MM.1S (cell line): ENCODE measurements at regions not wholly inside any gene's neighbourhood (a gene's known extent, or its start where the extent isn't known, plus 50 kb on each side); places are given as distances from the start of the nearest gene placed in this dataset.

ENCODE experiments used
- DNase-seq: peaks from one replicate; pipeline ENCODE4 v3.0.0-alpha.2; 2015
- H2AFZ ChIP-seq: fragments of 300-600 bp; sonication (generic); 2 replicates; pipeline ENCODE4 v1.6.0; 2016; ENCODE audit warnings: antibody characterized with exemption, low read length
- H3F3A ChIP-seq: fragments of 300-600 bp; sonication (generic); 2 replicates; pipeline ENCODE4 v1.6.1; 2016; ENCODE audit warnings: mild to moderate bottlenecking, antibody characterized with exemption, low read length, moderate library complexity, mixed read lengths; ENCODE audit not compliant: insufficient read depth
- H3K27ac ChIP-seq: fragments of 300-600 bp; sonication (generic); 2 replicates; pipeline ENCODE4 v1.5.1; 2016; ENCODE audit warnings: mild to moderate bottlenecking, low read length
- H3K27me3 ChIP-seq: fragments of 300-600 bp; sonication (generic); replicated peaks from 2 replicates; pipeline ENCODE4 v1.6.0; 2016; ENCODE audit warnings: low read length; ENCODE audit not compliant: insufficient read depth
- H3K36me3 ChIP-seq: fragments of 300-600 bp; sonication (generic); replicated peaks from 2 replicates; pipeline ENCODE4 v1.6.1; 2016; ENCODE audit warnings: mild to moderate bottlenecking, low read length, mixed read lengths; ENCODE audit not compliant: insufficient read depth
- H3K4me1 ChIP-seq: fragments of 300-600 bp; sonication (generic); 2 replicates; pipeline ENCODE4 v1.6.1; 2016; ENCODE audit warnings: low read length, mixed read lengths
- H3K4me2 ChIP-seq: fragments of 300-600 bp; sonication (generic); 2 replicates; pipeline ENCODE4 v1.6.0; 2016; ENCODE audit warnings: low read depth, low read length
- H3K4me3 ChIP-seq: fragments of 300-600 bp; sonication (generic); 2 replicates; pipeline ENCODE4 v1.5.1; 2016; ENCODE audit warnings: low read length, mixed read lengths
- H3K79me2 ChIP-seq: fragments of 300-600 bp; sonication (generic); 2 replicates; pipeline ENCODE4 v1.6.1; 2016; ENCODE audit warnings: mixed run types, low read length, mixed read lengths
- H3K9ac ChIP-seq: fragments of 300-600 bp; sonication (generic); 2 replicates; pipeline ENCODE4 v1.6.1; 2016; ENCODE audit warnings: low read length, mixed read lengths
- H3K9me2 ChIP-seq: fragments of 300-600 bp; sonication (generic); replicated peaks from 2 replicates; pipeline ENCODE4 v1.6.1; 2016; ENCODE audit warnings: mild to moderate bottlenecking, low read length, mixed read lengths; ENCODE audit not compliant: insufficient read depth
- H3K9me3 ChIP-seq: fragments of 300-600 bp; sonication (generic); replicated peaks from 2 replicates; pipeline ENCODE4 v1.6.1; 2016; ENCODE audit warnings: mild to moderate bottlenecking, low read length, mixed read lengths; ENCODE audit not compliant: insufficient read depth
- H4K20me1 ChIP-seq: fragments of 300-600 bp; sonication (generic); 2 replicates; pipeline ENCODE4 v1.6.1; 2016; ENCODE audit warnings: mild to moderate bottlenecking, low read length, moderate library complexity, mixed read lengths; ENCODE audit not compliant: insufficient read depth
- EZH2 ChIP-seq: fragments of 300-600 bp; sonication (generic); optimal IDR thresholded peaks from 2 replicates; pipeline ENCODE3; 2017; ENCODE audit warnings: low read depth, mild to moderate bottlenecking, antibody characterized with exemption, low read length, mixed read lengths
- EZH2phosphoT487 ChIP-seq: fragments of 300-600 bp; sonication (generic); IDR thresholded peaks from 2 replicates; pipeline ENCODE4 v1.6.1; 2018; ENCODE audit warnings: antibody characterized with exemption, low read length
- TF ChIP-seq, protein P1 (sequence below): fragments of 300-600 bp; sonication (generic); IDR thresholded peaks from 2 replicates; pipeline ENCODE4 v1.5.1; 2016; ENCODE audit warnings: antibody characterized with exemption, low read length, mixed read lengths

DNA sequence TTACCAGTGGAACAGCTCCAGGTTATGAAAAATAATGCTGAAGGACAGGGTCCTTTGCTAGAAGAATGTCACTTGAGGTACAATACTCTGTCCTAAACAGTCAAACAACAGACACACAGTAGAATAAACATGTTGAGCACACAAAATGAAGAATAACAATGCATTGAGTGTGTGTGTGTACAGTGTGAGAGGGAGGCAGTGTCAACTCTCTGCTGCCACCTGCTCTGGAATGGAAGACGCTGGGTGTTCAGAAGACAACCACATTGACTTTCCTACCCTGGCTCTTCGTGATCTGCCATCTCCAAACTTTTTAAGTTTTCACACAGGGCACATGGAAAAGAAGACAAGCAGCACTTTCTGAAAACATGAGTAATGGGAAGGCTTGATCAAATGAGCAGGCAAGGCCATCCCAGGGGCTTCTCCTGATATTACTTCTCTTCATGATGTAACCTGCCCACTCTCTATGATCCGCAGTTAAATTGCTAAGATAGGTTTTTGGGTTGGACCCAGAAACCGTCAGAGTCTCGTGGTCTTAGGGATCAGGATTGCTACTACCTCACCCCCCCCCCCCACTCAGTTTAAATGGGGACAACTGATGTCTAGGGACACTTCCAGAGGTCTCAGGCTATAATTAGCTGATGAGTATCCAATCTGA is 533.2 kb upstream of the TNP1 start:
- no peak overlapping the region for H3K4me3 ChIP-seq
- H3K27ac ChIP-seq: no peak overlapping the region
- no peaks in the 10 kb centered on the region for H3K9me3 ChIP-seq
- H3K9me2 ChIP-seq: no peaks in the 10 kb centered on the region
- no peak overlapping the region for H3K9ac ChIP-seq
- no peaks in the 10 kb centered on the region for H3K27me3 ChIP-seq
- TF ChIP-seq, protein P1, sequence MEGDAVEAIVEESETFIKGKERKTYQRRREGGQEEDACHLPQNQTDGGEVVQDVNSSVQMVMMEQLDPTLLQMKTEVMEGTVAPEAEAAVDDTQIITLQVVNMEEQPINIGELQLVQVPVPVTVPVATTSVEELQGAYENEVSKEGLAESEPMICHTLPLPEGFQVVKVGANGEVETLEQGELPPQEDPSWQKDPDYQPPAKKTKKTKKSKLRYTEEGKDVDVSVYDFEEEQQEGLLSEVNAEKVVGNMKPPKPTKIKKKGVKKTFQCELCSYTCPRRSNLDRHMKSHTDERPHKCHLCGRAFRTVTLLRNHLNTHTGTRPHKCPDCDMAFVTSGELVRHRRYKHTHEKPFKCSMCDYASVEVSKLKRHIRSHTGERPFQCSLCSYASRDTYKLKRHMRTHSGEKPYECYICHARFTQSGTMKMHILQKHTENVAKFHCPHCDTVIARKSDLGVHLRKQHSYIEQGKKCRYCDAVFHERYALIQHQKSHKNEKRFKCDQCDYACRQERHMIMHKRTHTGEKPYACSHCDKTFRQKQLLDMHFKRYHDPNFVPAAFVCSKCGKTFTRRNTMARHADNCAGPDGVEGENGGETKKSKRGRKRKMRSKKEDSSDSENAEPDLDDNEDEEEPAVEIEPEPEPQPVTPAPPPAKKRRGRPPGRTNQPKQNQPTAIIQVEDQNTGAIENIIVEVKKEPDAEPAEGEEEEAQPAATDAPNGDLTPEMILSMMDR: no peak
- TF ChIP-seq EZH2: no peak
- TF ChIP-seq EZH2phosphoT487: no peak
- no peaks in the 10 kb centered on the region for H3K4me1 ChIP-seq
- H3K4me2 ChIP-seq: no peak overlapping the region
- H4K20me1 ChIP-seq: no peaks in the 10 kb centered on the region
- no peak for DNase-seq
- H2AFZ ChIP-seq: no peak overlapping the region
- H3K79me2 ChIP-seq: no peaks in the 10 kb centered on the region
- no peaks in the 10 kb centered on the region for H3K36me3 ChIP-seq
- no peaks in the 10 kb centered on the region for H3F3A ChIP-seq

DNA sequence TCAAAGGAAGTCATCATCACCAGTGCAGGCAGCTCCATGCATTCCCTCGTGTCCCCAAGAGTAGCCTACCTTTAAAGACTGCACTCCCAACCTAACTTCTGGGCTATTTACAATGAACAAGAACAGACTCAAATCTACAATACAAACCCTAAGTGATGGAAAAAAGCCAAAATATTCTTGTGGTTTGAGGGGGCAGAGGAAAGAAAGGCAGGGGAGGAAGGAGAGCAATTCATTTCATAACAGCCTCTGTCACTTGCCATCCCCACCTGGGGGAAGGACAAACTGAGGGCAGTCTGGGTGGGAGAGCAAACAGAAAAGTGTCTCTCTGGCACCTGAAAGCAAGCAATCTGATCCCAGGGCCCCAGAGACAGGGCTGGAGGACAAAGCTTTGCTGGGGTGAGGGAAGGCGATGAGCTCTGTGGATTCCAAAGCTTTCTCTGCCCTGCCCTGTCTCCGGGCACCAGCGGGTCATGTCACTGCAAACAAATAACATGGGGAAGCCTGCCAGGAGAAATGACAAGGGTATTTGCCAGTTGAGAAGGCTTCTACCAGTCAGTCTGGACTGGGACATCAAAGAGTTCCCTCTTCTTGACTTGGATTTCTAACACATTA is 528.0 kb upstream of the TNP1 start:
- Histone ChIP-seq H3F3A (no peaks in the 10 kb centered on the region), H4K20me1 (no peaks in the 10 kb centered on the region), H3K4me2 (no peak overlapping the region), H3K4me1 (no peaks in the 10 kb centered on the region), H3K4me3 (no peak overlapping the region), H3K79me2 (no peaks in the 10 kb centered on the region), H3K27ac (no peak overlapping the region), H2AFZ (no peak overlapping the region), H3K9me3 (no peaks in the 10 kb centered on the region), H3K36me3 (no peaks in the 10 kb centered on the region), H3K27me3 (no peaks in the 10 kb centered on the region), H3K9me2 (no peaks in the 10 kb centered on the region), H3K9ac (no peak overlapping the region)
- DNase-seq: no peak
- TF ChIP-seq EZH2 (no peak), EZH2phosphoT487 (no peak)
- TF ChIP-seq, protein P1: no peak

DNA sequence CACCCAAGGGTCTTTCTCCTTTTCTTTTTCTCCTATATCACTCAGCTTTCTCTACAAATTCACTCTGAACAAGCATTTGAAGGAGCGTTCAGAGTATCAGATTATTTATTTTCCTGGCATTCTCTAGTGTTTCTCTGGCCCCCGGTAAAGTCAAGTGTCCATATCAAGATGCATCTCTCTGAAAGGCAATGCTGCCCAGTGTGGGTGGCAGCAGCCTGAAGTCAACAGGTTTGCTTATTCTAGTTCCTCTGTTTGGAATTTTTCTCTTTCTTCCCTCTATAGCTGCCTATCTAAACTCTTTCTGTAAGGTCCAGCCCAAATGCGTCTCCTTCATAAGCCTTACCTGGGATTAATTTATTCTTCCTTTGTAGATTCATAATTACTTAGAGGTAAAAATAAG is 526.2 kb upstream of the TNP1 start:
- no peaks in the 10 kb centered on the region for H3K27me3 ChIP-seq
- no peak overlapping the region for H3K9ac ChIP-seq
- H3K4me1 ChIP-seq: no peaks in the 10 kb centered on the region
- H3K36me3 ChIP-seq: no peaks in the 10 kb centered on the region
- H2AFZ ChIP-seq: no peak overlapping the region
- H3K79me2 ChIP-seq: no peaks in the 10 kb centered on the region
- no peaks in the 10 kb centered on the region for H3K9me3 ChIP-seq
- no peaks in the 10 kb centered on the region for H4K20me1 ChIP-seq
- H3K4me3 ChIP-seq: no peak overlapping the region
- no peaks in the 10 kb centered on the region for H3K9me2 ChIP-seq
- H3K4me2 ChIP-seq: no peak overlapping the region
- TF ChIP-seq, protein P1: no peak
- TF ChIP-seq EZH2phosphoT487 (no peak), EZH2 (no peak)
- no peaks in the 10 kb centered on the region for H3F3A ChIP-seq
- H3K27ac ChIP-seq: no peak overlapping the region
- no peak for DNase-seq
